OCI-LY1 (cell line): ENCODE measurements at regions not wholly inside any gene's neighbourhood (a gene's known extent, or its start where the extent isn't known, plus 50 kb on each side); places are given as distances from the start of the nearest gene placed in this dataset.

Experiments used
- H2AFZ ChIP-seq: fragments of 200-600 bp; sonication (generic), shearing (Covaris generic); 2 replicates; pipeline ENCODE4 v1.6.0; 2014; ENCODE audit warnings: antibody characterized with exemption, mild to moderate bottlenecking, low read length
- H3F3A ChIP-seq: fragments of 200-600 bp; sonication (generic), shearing (Covaris generic); 2 replicates; pipeline ENCODE4 v1.6.0; 2014; ENCODE audit warnings: mild to moderate bottlenecking, antibody characterized with exemption, low read length, moderate library complexity; ENCODE audit not compliant: insufficient read depth
- H3K27ac ChIP-seq: fragments of 200-600 bp; sonication (generic); 2 replicates; pipeline ENCODE4 v1.5.1; 2014; ENCODE audit warnings: low read length, mixed run types, mild to moderate bottlenecking, low read depth; ENCODE audit not compliant: poor library complexity, severe bottlenecking
- H3K27me3 ChIP-seq: fragments of 200-600 bp; sonication (generic); 2 replicates; pipeline ENCODE4 v1.6.0; 2014; ENCODE audit warnings: antibody characterized with exemption, mild to moderate bottlenecking, low read length, moderate library complexity; ENCODE audit not compliant: insufficient read depth
- H3K36me3 ChIP-seq: fragments of 200-600 bp; sonication (generic); 2 replicates; pipeline ENCODE4 v1.6.1; 2014; ENCODE audit warnings: mild to moderate bottlenecking, antibody characterized with exemption, low read length, moderate library complexity, mixed read lengths; ENCODE audit not compliant: insufficient read depth
- H3K4me1 ChIP-seq: fragments of 200-600 bp; sonication (generic); 2 replicates; pipeline ENCODE4 v1.5.1; 2014; ENCODE audit warnings: mild to moderate bottlenecking, low read length, moderate library complexity; ENCODE audit not compliant: insufficient read depth, severe bottlenecking
- H3K4me2 ChIP-seq: fragments of 200-600 bp; sonication (generic), shearing (Covaris generic); 2 replicates; pipeline ENCODE4 v1.6.1; 2014; ENCODE audit warnings: low read length
- H3K4me3 ChIP-seq: fragments of 200-600 bp; sonication (generic); 2 replicates; pipeline ENCODE4 v1.5.1; 2014; ENCODE audit warnings: low read length, low read depth, mild to moderate bottlenecking, mixed read lengths; ENCODE audit not compliant: poor library complexity, severe bottlenecking
- H3K79me2 ChIP-seq: fragments of 200-600 bp; shearing (Covaris generic); 2 replicates; pipeline ENCODE4 v1.6.1; 2016; ENCODE audit warnings: mixed run types, low read length, mixed read lengths; ENCODE audit not compliant: insufficient read depth
- H3K9ac ChIP-seq: fragments of 200-600 bp; sonication (generic), shearing (Covaris generic); 2 replicates; pipeline ENCODE4 v1.6.1; 2014; ENCODE audit warnings: mild to moderate bottlenecking, low read length, mixed read lengths
- H3K9me2 ChIP-seq: fragments of 200-600 bp; sonication (generic), shearing (Covaris generic); 2 replicates; pipeline ENCODE4 v1.6.1; 2014; ENCODE audit warnings: low read depth, mild to moderate bottlenecking, low read length, mixed read lengths
- H3K9me3 ChIP-seq: fragments of 200-600 bp; shearing (Covaris generic); 2 replicates; pipeline ENCODE4 v1.6.1; 2014; ENCODE audit warnings: low read length, mixed read lengths
- H4K20me1 ChIP-seq: fragments of 200-600 bp; sonication (generic), shearing (Covaris generic); 2 replicates; pipeline ENCODE4 v1.6.0; 2016; ENCODE audit warnings: mild to moderate bottlenecking, low read length; ENCODE audit not compliant: insufficient read depth
- CTCF ChIP-seq: fragments of 200-600 bp; sonication (generic), shearing (Covaris generic); IDR thresholded peaks from 2 replicates; pipeline ENCODE4 v1.5.1; 2017; ENCODE audit warnings: mild to moderate bottlenecking, antibody characterized with exemption, low read length, moderate library complexity, mixed read lengths
- EZH2 ChIP-seq: fragments of 200-600 bp; sonication (generic), shearing (Covaris generic); IDR thresholded peaks from 2 replicates; pipeline ENCODE4 v1.8.0; 2017; ENCODE audit warnings: borderline replicate concordance, mixed run types, mild to moderate bottlenecking, antibody characterized with exemption, low read length, moderate library complexity, mixed read lengths

DNA sequence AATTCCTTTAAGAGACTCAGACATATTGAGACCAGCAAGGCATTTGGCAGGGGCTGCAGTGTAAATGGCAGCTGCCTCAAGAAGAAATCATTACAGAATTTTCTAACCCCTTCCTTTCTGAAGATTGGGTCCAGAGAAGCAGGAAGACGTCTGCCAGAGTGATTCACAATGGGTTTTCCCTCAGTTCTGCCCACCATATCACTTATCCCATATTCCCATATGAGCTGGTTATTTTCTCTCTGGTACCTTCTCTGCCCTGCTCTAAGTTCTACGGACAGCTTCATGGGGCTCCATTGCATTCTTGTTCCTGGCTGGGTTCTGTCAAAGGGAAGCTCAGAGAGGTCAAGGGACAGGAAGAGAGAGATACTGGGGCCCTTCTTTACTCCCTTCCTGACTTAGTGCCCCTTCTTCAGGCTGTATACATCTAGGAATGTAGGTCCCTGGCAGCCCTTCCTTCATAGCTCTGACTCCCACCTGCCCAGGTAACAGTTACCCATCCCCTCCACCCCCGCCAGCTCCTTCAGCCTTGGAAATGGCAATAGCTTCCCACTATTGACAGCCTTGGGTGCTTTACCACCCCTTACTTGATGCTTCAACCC lies 420.6 kb upstream of the DAB1 start:
- H2AFZ ChIP-seq, result no peak overlapping the region
- H3K36me3 ChIP-seq, result no peaks in the 10 kb centered on the region
- H3K27ac ChIP-seq, result no peak overlapping the region
- no peaks in the 10 kb centered on the region for H3K9me3 ChIP-seq
- H4K20me1 ChIP-seq, result no peaks in the 10 kb centered on the region
- H3K27me3 ChIP-seq, result no peaks in the 10 kb centered on the region
- no peak overlapping the region for H3K4me2 ChIP-seq
- no peak overlapping the region for H3K4me3 ChIP-seq
- no peaks in the 10 kb centered on the region for H3K4me1 ChIP-seq
- no peaks in the 10 kb centered on the region for H3K79me2 ChIP-seq
- H3K9me2 ChIP-seq, result no peaks in the 10 kb centered on the region
- H3K9ac ChIP-seq, result no peak overlapping the region
- no peaks in the 10 kb centered on the region for H3F3A ChIP-seq
- TF ChIP-seq EZH2 (no peak), CTCF (no peak)

DNA sequence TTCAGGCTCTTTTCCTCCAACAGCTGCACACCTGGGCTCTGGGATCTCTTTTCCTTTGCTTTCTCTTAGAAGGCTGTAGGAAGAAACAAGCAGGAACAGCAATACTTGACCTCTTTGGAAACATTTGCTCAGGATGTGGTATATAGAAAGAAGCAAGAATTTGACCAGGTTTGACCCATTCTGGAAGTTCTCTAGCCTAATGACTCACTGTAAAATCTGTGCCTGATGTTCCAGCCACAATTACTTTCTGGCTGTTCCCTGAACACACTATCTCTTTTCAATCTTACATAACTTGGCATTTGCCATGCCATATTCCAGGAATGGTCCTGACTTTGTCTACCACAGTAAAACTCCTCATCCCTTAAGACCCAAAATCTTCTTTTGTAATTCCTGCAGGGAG lies 419.9 kb upstream of the DAB1 start:
- Histone ChIP-seq H3K9me3 (no peaks in the 10 kb centered on the region), H3K79me2 (no peaks in the 10 kb centered on the region), H3K27me3 (no peaks in the 10 kb centered on the region), H3K4me2 (no peak overlapping the region), H2AFZ (no peak overlapping the region), H4K20me1 (no peaks in the 10 kb centered on the region), H3K4me1 (no peaks in the 10 kb centered on the region), H3F3A (no peaks in the 10 kb centered on the region), H3K4me3 (no peak overlapping the region), H3K27ac (no peak overlapping the region), H3K36me3 (no peaks in the 10 kb centered on the region), H3K9ac (no peak overlapping the region), H3K9me2 (no peaks in the 10 kb centered on the region)
- no peak for TF ChIP-seq CTCF
- no peak for TF ChIP-seq EZH2

DNA sequence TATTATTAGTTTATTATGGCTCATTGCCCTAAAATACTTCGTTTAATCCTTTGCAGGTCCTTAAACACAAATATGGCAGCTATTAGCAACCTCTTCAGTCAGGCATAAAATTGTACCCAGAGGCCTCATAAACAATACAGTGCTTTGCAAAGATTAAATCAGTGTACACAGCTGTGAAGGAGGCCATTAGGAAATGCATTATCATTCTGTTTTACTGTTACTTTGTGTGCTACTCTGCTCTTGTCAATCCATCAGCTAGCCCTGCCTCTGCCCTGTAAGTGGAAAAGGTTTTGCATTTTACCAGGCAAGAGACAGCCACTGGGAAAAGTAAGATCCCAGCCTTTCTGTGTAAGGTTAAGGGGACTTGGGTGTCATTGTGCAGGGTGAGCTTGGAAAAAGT lies 415.7 kb upstream of the DAB1 start:
- no peaks in the 10 kb centered on the region for H3K9me2 ChIP-seq
- TF ChIP-seq EZH2, result no peak
- no peak for TF ChIP-seq CTCF
- H4K20me1 ChIP-seq, result no peaks in the 10 kb centered on the region
- no peaks in the 10 kb centered on the region for H3K4me1 ChIP-seq
- no peak overlapping the region for H3K9ac ChIP-seq
- no peaks in the 10 kb centered on the region for H3K79me2 ChIP-seq
- no peaks in the 10 kb centered on the region for H3F3A ChIP-seq
- no peak overlapping the region for H3K27ac ChIP-seq
- no peaks in the 10 kb centered on the region for H3K9me3 ChIP-seq
- H3K4me3 ChIP-seq, result no peak overlapping the region
- no peaks in the 10 kb centered on the region for H3K36me3 ChIP-seq
- H2AFZ ChIP-seq, result no peak overlapping the region
- no peaks in the 10 kb centered on the region for H3K27me3 ChIP-seq
- no peak overlapping the region for H3K4me2 ChIP-seq
